Natural killer cell (primary cell): ENCODE measurements at regions not wholly inside any gene's neighbourhood (a gene's known extent, or its start where the extent isn't known, plus 50 kb on each side); places are given as distances from the start of the nearest gene placed in this dataset.

Experiments
- ATAC-seq, 3 donors: fragments of 150-1000 bp in 2 of 3; fragments of 200-7000 bp in 1 of 3; cut with Tn5 transposase; 1 replicate in 1 of 3; 2 replicates in 2 of 3; pipeline ENCODE4 v1.10.0; 2021; ENCODE audit warnings: mild to moderate bottlenecking in 2 of 3, moderate library complexity in 2 of 3
- DNase-seq, 2 donors: peaks; one replicate each; pipeline versions ENCODE4 v3.0.0 to v3.0.0-alpha.2; 2013 to 2021; ENCODE audit warnings: mixed read lengths in 1 of 2
- H3K27ac ChIP-seq: one replicate; pipeline ENCODE4 v1.5.1; 2013; ENCODE audit warnings: mild to moderate bottlenecking, low read length
- H3K27me3 ChIP-seq: one replicate; pipeline ENCODE4 v1.6.1; 2013; ENCODE audit warnings: low read length; ENCODE audit not compliant: control insufficient read depth, insufficient read depth
- H3K36me3 ChIP-seq: one replicate; pipeline ENCODE4 v1.6.1; 2013; ENCODE audit warnings: low read length; ENCODE audit not compliant: control insufficient read depth, insufficient read depth
- H3K4me1 ChIP-seq: one replicate; pipeline ENCODE4 v1.6.1; 2013; ENCODE audit warnings: low read length; ENCODE audit not compliant: control insufficient read depth, insufficient read depth
- H3K4me3 ChIP-seq: one replicate; pipeline ENCODE4 v1.5.1; 2013; ENCODE audit warnings: low read length
- H3K9me3 ChIP-seq: one replicate; pipeline ENCODE4 v1.6.1; 2013; ENCODE audit warnings: low read length; ENCODE audit not compliant: control insufficient read depth, insufficient read depth
- H3K27ac Mint-ChIP-seq, 2 donors: one replicate each; pipeline ENCODE4 v1.8.0; 2022; ENCODE audit warnings: mild to moderate bottlenecking in 2 of 2, mixed read lengths in 2 of 2, moderate library complexity in 1 of 2
- H3K27me3 Mint-ChIP-seq, 2 donors: one replicate each; pipeline ENCODE4 v1.8.0; 2022; ENCODE audit warnings: low read depth in 2 of 2, mixed read lengths in 2 of 2
- H3K36me3 Mint-ChIP-seq: one replicate; pipeline ENCODE4 v1.8.0; 2022; ENCODE audit warnings: mixed read lengths
- H3K4me1 Mint-ChIP-seq, 2 donors: one replicate each; pipeline ENCODE4 v1.8.0; 2022; ENCODE audit warnings: mixed read lengths in 2 of 2
- H3K4me3 Mint-ChIP-seq: one replicate; pipeline ENCODE4 v1.8.0; 2022; ENCODE audit warnings: mild to moderate bottlenecking, moderate library complexity, mixed read lengths
- H3K9me3 Mint-ChIP-seq, 2 donors: one replicate each; pipeline ENCODE4 v1.8.0; 2022; ENCODE audit warnings: mixed read lengths in 2 of 2
- WGBS: methylation state at CpG from one replicate; pipeline ENCODE4 v1.1.7; 2013; ENCODE audit warnings: missing lambda C conversion rate; ENCODE audit not compliant: insufficient coverage; 5-methylcytosine and 5-hydroxymethylcytosine counted together
- intact Hi-C: fragments of 100-400 bp; cut with micrococcal nuclease; formaldehyde crosslinking; loops from one replicate; pipeline ENCODE4 v1.14.2; 2022
- TF ChIP-seq, protein P1 (sequence below): fragments of 200-600 bp; IDR thresholded peaks from one replicate; pipeline ENCODE4 v1.8.0; 2022; ENCODE audit warnings: antibody characterized with exemption

DNA sequence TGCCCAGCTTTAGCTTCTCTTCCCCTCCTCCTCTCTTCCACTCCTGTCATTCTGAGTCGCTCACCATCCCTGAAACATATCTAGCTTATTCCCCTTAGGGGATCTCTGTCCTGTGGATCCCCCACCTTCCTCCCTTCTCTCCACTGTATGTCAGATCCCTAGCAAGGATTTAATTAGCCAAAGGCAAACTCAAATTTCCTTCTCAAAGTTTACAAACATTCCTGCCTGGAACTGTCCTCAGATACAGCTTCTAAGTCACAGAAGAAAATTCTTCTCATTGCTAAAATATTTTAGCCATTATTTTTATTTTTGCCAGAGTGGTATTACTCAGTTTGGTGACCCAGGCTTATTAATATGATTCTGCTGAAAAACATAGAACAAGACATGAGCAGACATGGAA lies 315.3 kb downstream of the CYP26B1 start:
- H3K27ac ChIP-seq, result no peak overlapping the region
- Mint-ChIP-seq H3K27ac (no peak overlapping the region), H3K4me1 (no peaks in the 10 kb centered on the region), H3K4me3 (no peak overlapping the region), H3K36me3 (no peaks in the 10 kb centered on the region), H3K9me3 (no peaks in the 10 kb centered on the region), H3K27me3 (peaks cover 0 to 5% of the 10 kb centered on the region in 2 donors)
- H3K36me3 ChIP-seq, result no peaks in the 10 kb centered on the region
- H3K9me3 ChIP-seq, result no peaks in the 10 kb centered on the region
- 76% methylated on average over 1 of the region's 1 CpG for WGBS
- H3K27me3 ChIP-seq, result no peaks in the 10 kb centered on the region
- no peak for DNase-seq
- no peak for ATAC-seq
- intact Hi-C loops, result no loop called here
- no peak overlapping the region for H3K4me3 ChIP-seq
- TF ChIP-seq, protein P1, sequence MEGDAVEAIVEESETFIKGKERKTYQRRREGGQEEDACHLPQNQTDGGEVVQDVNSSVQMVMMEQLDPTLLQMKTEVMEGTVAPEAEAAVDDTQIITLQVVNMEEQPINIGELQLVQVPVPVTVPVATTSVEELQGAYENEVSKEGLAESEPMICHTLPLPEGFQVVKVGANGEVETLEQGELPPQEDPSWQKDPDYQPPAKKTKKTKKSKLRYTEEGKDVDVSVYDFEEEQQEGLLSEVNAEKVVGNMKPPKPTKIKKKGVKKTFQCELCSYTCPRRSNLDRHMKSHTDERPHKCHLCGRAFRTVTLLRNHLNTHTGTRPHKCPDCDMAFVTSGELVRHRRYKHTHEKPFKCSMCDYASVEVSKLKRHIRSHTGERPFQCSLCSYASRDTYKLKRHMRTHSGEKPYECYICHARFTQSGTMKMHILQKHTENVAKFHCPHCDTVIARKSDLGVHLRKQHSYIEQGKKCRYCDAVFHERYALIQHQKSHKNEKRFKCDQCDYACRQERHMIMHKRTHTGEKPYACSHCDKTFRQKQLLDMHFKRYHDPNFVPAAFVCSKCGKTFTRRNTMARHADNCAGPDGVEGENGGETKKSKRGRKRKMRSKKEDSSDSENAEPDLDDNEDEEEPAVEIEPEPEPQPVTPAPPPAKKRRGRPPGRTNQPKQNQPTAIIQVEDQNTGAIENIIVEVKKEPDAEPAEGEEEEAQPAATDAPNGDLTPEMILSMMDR, result no peak
- H3K4me1 ChIP-seq, result no peaks in the 10 kb centered on the region

DNA sequence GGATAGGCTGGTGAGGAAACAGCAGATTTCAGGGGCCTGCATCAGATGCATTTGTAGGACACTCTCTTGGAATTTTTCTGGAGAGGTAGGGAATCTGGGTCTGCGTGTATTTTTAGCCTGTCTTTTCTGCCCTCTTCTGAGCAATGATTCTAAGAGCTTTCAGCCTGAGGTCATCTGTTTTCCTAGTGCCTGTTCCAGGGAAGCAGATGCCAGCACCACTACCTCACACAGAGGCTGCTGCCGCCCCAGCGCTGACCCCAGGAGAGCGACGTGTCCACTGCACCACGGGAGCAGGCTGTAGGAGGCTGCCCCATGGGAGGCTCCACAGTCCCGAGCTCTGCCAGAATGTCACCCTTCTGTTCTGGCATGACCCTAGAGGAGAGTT lies 316.5 kb downstream of the CYP26B1 start:
- H3K27me3 ChIP-seq, result no peaks in the 10 kb centered on the region
- TF ChIP-seq, protein P1, result no peak
- Mint-ChIP-seq H3K4me1 (no peaks in the 10 kb centered on the region), H3K4me3 (no peak overlapping the region), H3K27me3 (peaks cover 5 to 8% of the 10 kb centered on the region in 2 donors), H3K27ac (no peak overlapping the region), H3K9me3 (no peaks in the 10 kb centered on the region), H3K36me3 (no peaks in the 10 kb centered on the region)
- H3K27ac ChIP-seq, result no peak overlapping the region
- H3K36me3 ChIP-seq, result no peaks in the 10 kb centered on the region
- ATAC-seq (no peak), DNase-seq (no peak)
- no peaks in the 10 kb centered on the region for H3K4me1 ChIP-seq
- H3K9me3 ChIP-seq, result no peaks in the 10 kb centered on the region
- no peak overlapping the region for H3K4me3 ChIP-seq
- 79% methylated on average over 7 of the region's 7 CpGs for WGBS
- intact Hi-C loops, result no loop called here

DNA sequence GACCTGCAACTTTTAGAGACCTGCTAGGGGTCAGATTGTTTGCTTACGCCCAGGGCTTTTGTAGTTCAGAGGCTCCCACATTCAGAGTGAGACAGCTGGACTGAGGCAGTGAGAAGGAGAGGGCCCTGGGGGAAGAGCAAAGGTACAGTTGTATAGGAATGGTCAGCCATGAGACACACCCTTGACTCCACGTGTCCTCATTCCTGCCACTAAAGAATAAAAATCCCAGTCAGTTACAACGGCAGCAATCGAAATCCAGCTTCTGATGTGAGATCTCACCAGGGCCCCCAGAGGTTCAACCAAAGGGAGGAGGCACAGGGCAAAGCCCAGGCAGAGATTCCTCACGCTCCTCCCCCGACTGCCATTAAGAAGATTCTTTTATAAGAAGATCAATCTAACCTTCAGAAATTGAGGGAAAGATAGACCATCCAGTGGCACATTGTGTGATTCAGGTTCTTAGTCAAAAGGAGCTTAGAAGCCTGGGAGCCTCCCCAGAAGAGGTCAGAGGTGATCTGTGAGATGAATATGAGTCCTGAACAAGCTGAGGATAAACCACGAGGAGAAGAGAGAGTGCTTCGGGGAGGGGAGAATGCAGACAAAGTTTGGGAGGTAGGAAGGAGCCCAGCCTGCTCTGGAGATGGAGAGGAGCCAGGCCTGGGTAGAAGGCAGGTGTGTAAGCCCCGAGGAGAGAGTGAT lies 317.0 kb downstream of the CYP26B1 start:
- Mint-ChIP-seq H3K9me3 (no peaks in the 10 kb centered on the region), H3K27ac (no peak overlapping the region), H3K4me1 (no peaks in the 10 kb centered on the region), H3K36me3 (no peaks in the 10 kb centered on the region), H3K27me3 (peaks cover 5 to 8% of the 10 kb centered on the region in 2 donors), H3K4me3 (no peak overlapping the region)
- 77% methylated on average over 9 of the region's 9 CpGs for WGBS
- no peak for DNase-seq
- Histone ChIP-seq H3K27ac (no peak overlapping the region), H3K4me1 (no peaks in the 10 kb centered on the region), H3K27me3 (no peaks in the 10 kb centered on the region), H3K9me3 (no peaks in the 10 kb centered on the region), H3K36me3 (no peaks in the 10 kb centered on the region), H3K4me3 (no peak overlapping the region)
- intact Hi-C loops, result no loop called here
- no peak for ATAC-seq
- TF ChIP-seq, protein P1, result no peak

DNA sequence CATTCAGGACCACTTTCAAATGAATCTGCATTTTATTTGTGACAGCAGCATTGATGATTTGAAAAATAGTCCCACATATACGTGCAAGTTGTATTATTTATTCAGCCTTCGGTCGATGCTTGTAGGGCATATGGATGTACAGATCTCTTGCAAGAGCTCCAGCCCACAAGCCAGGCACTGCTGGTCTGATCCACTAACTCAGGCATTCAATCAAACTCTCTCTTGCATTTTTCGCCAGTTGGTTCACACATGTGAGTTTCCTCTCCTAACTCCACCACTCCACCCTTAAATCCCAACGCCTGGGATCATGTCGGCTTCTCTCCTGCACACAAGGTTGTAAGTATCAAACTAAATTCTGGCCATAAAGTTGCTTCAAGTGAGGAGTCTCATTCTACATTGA lies 318.7 kb downstream of the CYP26B1 start:
- intact Hi-C loops, result no loop called here
- no peak overlapping the region for H3K27ac Mint-ChIP-seq
- no peak overlapping the region for H3K4me3 Mint-ChIP-seq
- H3K27me3 Mint-ChIP-seq, result peaks cover 5 to 19% of the 10 kb centered on the region in 2 donors
- ATAC-seq, result no peak
- H3K9me3 Mint-ChIP-seq, result no peaks in the 10 kb centered on the region
- Histone ChIP-seq H3K27ac (no peak overlapping the region), H3K27me3 (no peaks in the 10 kb centered on the region), H3K4me3 (no peak overlapping the region), H3K9me3 (no peaks in the 10 kb centered on the region), H3K4me1 (no peaks in the 10 kb centered on the region), H3K36me3 (no peaks in the 10 kb centered on the region)
- no peaks in the 10 kb centered on the region for H3K4me1 Mint-ChIP-seq
- WGBS, result 94% methylated on average over 6 of the region's 6 CpGs
- TF ChIP-seq, protein P1, result no peak
- DNase-seq, result no peak
- no peaks in the 10 kb centered on the region for H3K36me3 Mint-ChIP-seq
